Neural cell (in vitro differentiated cells): ENCODE measurements at regions not wholly inside any gene's neighbourhood (a gene's known extent, or its start where the extent isn't known, plus 50 kb on each side); places are given as distances from the start of the nearest gene placed in this dataset.
"Not testable (repeated sequence)": the region's sequence is repeated elsewhere in the genome, so short reads cannot be mapped to it uniquely, and the experiment has no call there.

Experiments
- H2AFZ ChIP-seq: fragments of 200-600, 300-800 bp; sonication (generic), shearing (Covaris generic); 2 replicates; pipeline ENCODE4 v1.6.0; 2014; ENCODE audit warnings: low read depth, mild to moderate bottlenecking, antibody characterized with exemption, low read length, moderate library complexity
- H3F3A ChIP-seq: fragments of 200-600 bp; shearing (Covaris generic); 2 replicates; pipeline ENCODE4 v1.6.1; 2016; ENCODE audit warnings: mild to moderate bottlenecking, moderate library complexity, mixed read lengths, antibody characterized with exemption, low read length; ENCODE audit not compliant: insufficient read depth, poor library complexity, severe bottlenecking
- H3K27ac ChIP-seq: fragments of 200-600, 300-800 bp; sonication (generic), shearing (Covaris generic); 2 replicates; pipeline ENCODE4 v1.5.1; 2014; ENCODE audit warnings: mild to moderate bottlenecking, low read length, moderate library complexity
- H3K27me3 ChIP-seq: fragments of 300-800, 200-600 bp; sonication (generic), shearing (Covaris generic); 2 replicates; pipeline ENCODE4 v1.6.0; 2014; ENCODE audit warnings: mild to moderate bottlenecking, low read depth, low read length, moderate library complexity; ENCODE audit not compliant: insufficient read depth
- H3K36me3 ChIP-seq: fragments of 300-800, 200-600 bp; sonication (generic), shearing (Covaris generic); 2 replicates; pipeline ENCODE4 v1.5.1; 2014; ENCODE audit warnings: mild to moderate bottlenecking, antibody characterized with exemption, low read length, moderate library complexity; ENCODE audit not compliant: insufficient read depth
- H3K4me2 ChIP-seq: fragments of 300-800, 200-600 bp; sonication (generic), shearing (Covaris generic); 2 replicates; pipeline ENCODE4 v1.6.0; 2014; ENCODE audit warnings: mild to moderate bottlenecking, low read length
- H3K4me3 ChIP-seq: fragments of 300-800, 200-600 bp; sonication (generic), shearing (Covaris generic); 2 replicates; pipeline ENCODE4 v1.5.1; 2014; ENCODE audit warnings: mild to moderate bottlenecking, low read length, moderate library complexity
- H3K79me2 ChIP-seq: fragments of 200-600 bp; shearing (Covaris generic); replicated peaks from 2 replicates; pipeline ENCODE4 v1.6.0; 2014; ENCODE audit warnings: mild to moderate bottlenecking, low read length, moderate library complexity; ENCODE audit not compliant: insufficient read depth
- H3K9ac ChIP-seq: fragments of 300-800, 200-600 bp; sonication (generic), shearing (Covaris generic); 2 replicates; pipeline ENCODE4 v1.6.1; 2016; ENCODE audit warnings: mild to moderate bottlenecking, low read length, mixed read lengths
- H3K9me2 ChIP-seq: fragments of 200-600 bp; shearing (Covaris generic); 2 replicates; pipeline ENCODE4 v1.6.1; 2016; ENCODE audit warnings: mild to moderate bottlenecking, low read length, mixed read lengths; ENCODE audit not compliant: insufficient read depth
- H3K9me3 ChIP-seq: fragments of 200-600, 300-800 bp; sonication (generic), shearing (Covaris generic); 2 replicates; pipeline ENCODE4 v1.6.1; 2016; ENCODE audit warnings: mild to moderate bottlenecking, mixed run types, low read length, moderate library complexity, mixed read lengths
- H4K20me1 ChIP-seq: fragments of 200-600 bp; shearing (Covaris generic); 2 replicates; pipeline ENCODE4 v1.6.1; 2016; ENCODE audit warnings: mild to moderate bottlenecking, mixed run types; ENCODE audit not compliant: insufficient read depth
- EP300 ChIP-seq: fragments of 450-650 bp; conservative IDR thresholded peaks from 2 replicates; pipeline ENCODE4 v1.6.1; 2014; ENCODE audit warnings: antibody characterized with exemption, mild to moderate bottlenecking, moderate library complexity; ENCODE audit not compliant: poor library complexity, severe bottlenecking
- EZH2 ChIP-seq: fragments of 200-600, 300-800 bp; shearing (Covaris generic), sonication (generic); IDR thresholded peaks from 2 replicates; pipeline ENCODE4 v1.6.1; 2014; ENCODE audit warnings: antibody characterized with exemption, low read length, borderline replicate concordance, mild to moderate bottlenecking; ENCODE audit not compliant: insufficient read depth, poor library complexity, severe bottlenecking
- MXI1 ChIP-seq: fragments of 450-650 bp; conservative IDR thresholded peaks from 2 replicates; pipeline ENCODE4 v1.6.1; 2014; ENCODE audit warnings: antibody characterized with exemption, mild to moderate bottlenecking; ENCODE audit not compliant: poor library complexity, severe bottlenecking
- POLR2AphosphoS5 ChIP-seq: IDR thresholded peaks from 2 replicates; pipeline ENCODE4 v1.6.1; 2012
- RAD21 ChIP-seq: fragments of 450-650 bp; conservative IDR thresholded peaks from 2 replicates; pipeline ENCODE4 v1.6.1; 2014; ENCODE audit warnings: antibody characterized with exemption, mild to moderate bottlenecking, moderate library complexity
- SMC3 ChIP-seq: fragments of 450-650 bp; conservative IDR thresholded peaks from 2 replicates; pipeline ENCODE4 v1.6.1; 2014; ENCODE audit warnings: antibody characterized with exemption, mild to moderate bottlenecking, moderate library complexity; ENCODE audit not compliant: poor library complexity
- TAF1 ChIP-seq: IDR thresholded peaks from 2 replicates; pipeline ENCODE4 v1.6.1; 2012; ENCODE audit warnings: low read depth
- TF ChIP-seq, protein P1 (sequence below): IDR thresholded peaks from 2 replicates; pipeline ENCODE4 v1.6.1; 2012; ENCODE audit warnings: borderline replicate concordance
- TF ChIP-seq, protein P2 (sequence below): fragments of 450-650 bp; IDR thresholded peaks from 2 replicates; pipeline ENCODE4 v1.5.1; 2014; ENCODE audit warnings: antibody characterized with exemption, mild to moderate bottlenecking, moderate library complexity; ENCODE audit not compliant: poor library complexity, severe bottlenecking

DNA sequence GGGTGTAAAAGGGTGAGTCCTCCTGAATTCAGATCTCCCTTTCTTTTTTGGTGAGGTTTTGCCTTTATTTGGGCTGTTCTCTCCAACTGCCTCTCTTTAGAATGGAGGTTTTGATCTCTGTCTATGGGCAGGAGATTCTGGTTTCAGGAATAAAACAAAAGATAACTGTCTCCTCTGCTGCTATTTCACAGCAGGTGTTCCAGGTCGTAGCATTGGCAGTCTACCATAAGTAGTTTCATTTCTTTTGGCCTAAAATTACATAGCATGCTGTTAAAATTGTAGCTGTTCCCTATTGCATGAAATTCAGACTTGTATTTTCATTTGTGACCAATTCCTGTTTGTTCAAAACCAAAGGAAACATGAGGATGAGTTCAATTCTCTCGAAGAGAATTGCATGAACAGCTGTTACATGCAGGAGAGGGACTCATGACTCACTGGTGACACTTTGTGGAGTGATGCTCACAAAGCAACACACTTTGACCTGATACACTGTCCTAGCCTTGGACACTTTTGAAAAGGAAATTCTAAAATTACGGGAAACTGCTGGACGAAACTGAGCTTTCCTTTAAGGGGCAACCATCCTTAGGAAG is 76.8 kb upstream of the SIRPG start:
- Histone ChIP-seq H3K9ac (no peak overlapping the region), H3K4me2 (no peak overlapping the region), H3K4me3 (no peak overlapping the region), H3K27ac (no peak overlapping the region), H3K79me2 (no peaks in the 10 kb centered on the region), H3F3A (no peaks in the 10 kb centered on the region), H3K9me2 (no peaks in the 10 kb centered on the region), H3K27me3 (no peaks in the 10 kb centered on the region), H4K20me1 (no peaks in the 10 kb centered on the region), H2AFZ (no peak overlapping the region), H3K36me3 (no peaks in the 10 kb centered on the region), H3K9me3 (no peaks in the 10 kb centered on the region)
- TF ChIP-seq RAD21: peak; percentile 60
- no peak for TF ChIP-seq EZH2
- no peak for TF ChIP-seq EP300
- no peak for TF ChIP-seq TAF1
- TF ChIP-seq, protein P1, sequence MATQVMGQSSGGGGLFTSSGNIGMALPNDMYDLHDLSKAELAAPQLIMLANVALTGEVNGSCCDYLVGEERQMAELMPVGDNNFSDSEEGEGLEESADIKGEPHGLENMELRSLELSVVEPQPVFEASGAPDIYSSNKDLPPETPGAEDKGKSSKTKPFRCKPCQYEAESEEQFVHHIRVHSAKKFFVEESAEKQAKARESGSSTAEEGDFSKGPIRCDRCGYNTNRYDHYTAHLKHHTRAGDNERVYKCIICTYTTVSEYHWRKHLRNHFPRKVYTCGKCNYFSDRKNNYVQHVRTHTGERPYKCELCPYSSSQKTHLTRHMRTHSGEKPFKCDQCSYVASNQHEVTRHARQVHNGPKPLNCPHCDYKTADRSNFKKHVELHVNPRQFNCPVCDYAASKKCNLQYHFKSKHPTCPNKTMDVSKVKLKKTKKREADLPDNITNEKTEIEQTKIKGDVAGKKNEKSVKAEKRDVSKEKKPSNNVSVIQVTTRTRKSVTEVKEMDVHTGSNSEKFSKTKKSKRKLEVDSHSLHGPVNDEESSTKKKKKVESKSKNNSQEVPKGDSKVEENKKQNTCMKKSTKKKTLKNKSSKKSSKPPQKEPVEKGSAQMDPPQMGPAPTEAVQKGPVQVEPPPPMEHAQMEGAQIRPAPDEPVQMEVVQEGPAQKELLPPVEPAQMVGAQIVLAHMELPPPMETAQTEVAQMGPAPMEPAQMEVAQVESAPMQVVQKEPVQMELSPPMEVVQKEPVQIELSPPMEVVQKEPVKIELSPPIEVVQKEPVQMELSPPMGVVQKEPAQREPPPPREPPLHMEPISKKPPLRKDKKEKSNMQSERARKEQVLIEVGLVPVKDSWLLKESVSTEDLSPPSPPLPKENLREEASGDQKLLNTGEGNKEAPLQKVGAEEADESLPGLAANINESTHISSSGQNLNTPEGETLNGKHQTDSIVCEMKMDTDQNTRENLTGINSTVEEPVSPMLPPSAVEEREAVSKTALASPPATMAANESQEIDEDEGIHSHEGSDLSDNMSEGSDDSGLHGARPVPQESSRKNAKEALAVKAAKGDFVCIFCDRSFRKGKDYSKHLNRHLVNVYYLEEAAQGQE: no peak
- TF ChIP-seq SMC3: peak; percentile 54
- TF ChIP-seq, protein P2, sequence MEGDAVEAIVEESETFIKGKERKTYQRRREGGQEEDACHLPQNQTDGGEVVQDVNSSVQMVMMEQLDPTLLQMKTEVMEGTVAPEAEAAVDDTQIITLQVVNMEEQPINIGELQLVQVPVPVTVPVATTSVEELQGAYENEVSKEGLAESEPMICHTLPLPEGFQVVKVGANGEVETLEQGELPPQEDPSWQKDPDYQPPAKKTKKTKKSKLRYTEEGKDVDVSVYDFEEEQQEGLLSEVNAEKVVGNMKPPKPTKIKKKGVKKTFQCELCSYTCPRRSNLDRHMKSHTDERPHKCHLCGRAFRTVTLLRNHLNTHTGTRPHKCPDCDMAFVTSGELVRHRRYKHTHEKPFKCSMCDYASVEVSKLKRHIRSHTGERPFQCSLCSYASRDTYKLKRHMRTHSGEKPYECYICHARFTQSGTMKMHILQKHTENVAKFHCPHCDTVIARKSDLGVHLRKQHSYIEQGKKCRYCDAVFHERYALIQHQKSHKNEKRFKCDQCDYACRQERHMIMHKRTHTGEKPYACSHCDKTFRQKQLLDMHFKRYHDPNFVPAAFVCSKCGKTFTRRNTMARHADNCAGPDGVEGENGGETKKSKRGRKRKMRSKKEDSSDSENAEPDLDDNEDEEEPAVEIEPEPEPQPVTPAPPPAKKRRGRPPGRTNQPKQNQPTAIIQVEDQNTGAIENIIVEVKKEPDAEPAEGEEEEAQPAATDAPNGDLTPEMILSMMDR: peak; percentile 49
- TF ChIP-seq POLR2AphosphoS5: no peak
- TF ChIP-seq MXI1: no peak

DNA sequence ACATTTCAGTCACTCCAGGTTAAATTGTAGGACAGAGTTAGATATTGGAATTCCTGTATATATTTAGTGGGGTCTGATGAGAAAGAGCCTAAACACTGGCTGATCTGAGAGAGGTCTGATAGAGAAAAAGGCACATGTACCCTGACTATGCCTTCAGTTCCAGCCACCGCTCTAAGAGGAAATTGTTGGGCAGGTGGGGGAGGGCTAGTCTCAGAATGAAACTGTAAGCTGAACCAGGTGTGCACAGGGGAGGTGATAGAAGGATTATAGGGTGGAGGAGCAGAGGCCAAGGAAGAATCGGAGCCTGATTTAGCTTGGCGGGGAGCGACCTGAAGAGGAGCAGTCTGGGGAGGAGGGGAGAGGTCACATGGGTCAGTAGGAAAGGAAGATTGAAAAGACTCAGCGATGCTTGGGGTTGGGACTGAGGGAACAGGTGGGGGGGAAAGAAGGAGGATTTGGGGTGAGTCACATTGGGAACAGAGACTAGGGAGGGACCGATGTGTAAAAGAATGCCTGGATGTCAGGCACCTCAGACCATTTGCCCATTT is 74.3 kb upstream of the SIRPG start:
- not testable (repeated sequence) for H3K27ac ChIP-seq, H3K9me2 ChIP-seq, H3K9me3 ChIP-seq, H3K36me3 ChIP-seq, H3K4me3 ChIP-seq, H3K4me2 ChIP-seq, H4K20me1 ChIP-seq, H3K79me2 ChIP-seq, H3F3A ChIP-seq, H3K9ac ChIP-seq, H3K27me3 ChIP-seq, H2AFZ ChIP-seq

DNA sequence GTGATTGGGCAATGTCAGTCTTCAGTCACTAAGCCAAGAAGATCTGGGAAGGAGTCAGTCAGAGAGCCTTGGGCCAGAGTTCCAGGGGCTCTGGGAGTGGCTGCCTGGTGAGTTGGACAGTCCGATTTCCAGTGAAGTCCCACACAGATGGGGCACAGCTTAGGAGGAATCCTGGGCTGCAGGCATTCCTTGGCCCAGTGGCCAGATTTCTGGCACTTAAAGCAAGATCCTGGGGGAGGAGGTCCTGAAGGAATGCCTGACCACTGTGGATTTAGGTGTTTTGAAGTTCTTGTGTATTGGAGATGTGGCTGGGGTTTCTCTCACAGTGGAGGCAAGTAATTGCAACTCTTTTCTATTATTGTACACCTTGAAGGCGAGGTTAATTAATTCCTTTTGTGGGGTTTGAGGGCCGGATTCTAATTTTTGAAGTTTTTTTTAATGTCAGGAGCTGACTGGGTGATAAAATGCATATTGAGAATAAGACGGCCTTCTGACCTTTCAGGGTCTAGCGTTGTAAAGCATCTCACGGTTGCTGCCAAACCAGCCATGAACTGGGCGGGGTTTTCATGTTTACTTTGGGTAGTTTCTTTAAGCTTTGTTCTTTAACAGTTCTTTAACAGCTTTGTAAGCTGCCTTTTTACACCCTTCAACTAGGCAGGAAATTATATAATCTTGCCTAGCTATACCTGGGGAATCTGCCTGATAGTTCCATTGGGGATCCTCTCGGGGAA is 73.6 kb upstream of the SIRPG start:
- H3K9me3 ChIP-seq, H2AFZ ChIP-seq, H3K4me3 ChIP-seq, H3K79me2 ChIP-seq, H3K27ac ChIP-seq, H3F3A ChIP-seq, H3K36me3 ChIP-seq, H3K27me3 ChIP-seq, H4K20me1 ChIP-seq, H3K9me2 ChIP-seq, H3K9ac ChIP-seq, H3K4me2 ChIP-seq: not testable (repeated sequence)

DNA sequence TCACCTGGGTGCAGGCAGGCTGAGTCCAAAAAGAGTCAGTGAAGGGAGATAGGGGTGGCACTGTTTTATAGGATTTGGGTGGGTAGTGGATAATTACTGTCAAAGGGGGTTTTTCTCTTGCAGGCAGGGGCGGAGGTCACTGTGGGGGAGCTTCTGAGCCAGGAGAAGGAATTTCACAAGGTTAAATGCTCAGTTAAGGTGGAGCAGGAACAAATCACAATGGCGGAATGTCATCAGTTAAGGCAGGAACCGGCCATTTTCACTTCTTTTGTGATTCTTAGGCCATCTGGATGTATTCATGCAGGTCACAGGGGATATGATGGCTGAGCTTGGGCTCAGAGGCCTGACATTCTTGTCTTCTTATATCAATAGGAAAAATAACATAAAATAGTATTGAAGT is 69.7 kb upstream of the SIRPG start:
- not testable (repeated sequence) for H3K79me2 ChIP-seq, H2AFZ ChIP-seq, H3K27ac ChIP-seq, H3K4me2 ChIP-seq, H3F3A ChIP-seq, H3K9me2 ChIP-seq, H4K20me1 ChIP-seq, H3K9ac ChIP-seq, H3K4me3 ChIP-seq, H3K9me3 ChIP-seq, H3K27me3 ChIP-seq, H3K36me3 ChIP-seq
